HepG2 (cell line): ENCODE measurements at regions not wholly inside any gene's neighbourhood (a gene's known extent, or its start where the extent isn't known, plus 50 kb on each side); places are given as distances from the start of the nearest gene placed in this dataset.

Experiments
- ATAC-seq: fragments of 200-7000 bp; cut with Tn5 transposase; 3 replicates; pipeline ENCODE4 v1.9.1; 2020; ENCODE audit warnings: mild to moderate bottlenecking, moderate library complexity
- BruUV-seq: library from RNA; stranded (reverse); fragments of 400-500 nt; replicated peaks from 2 replicates; lab custom pipeline; 2021; lab: Mats Ljungman, UMichigan
- CTCF ChIA-PET: fragments of 300-600 bp; formaldehyde crosslinking; extraction: SDS; loops from one replicate; lab custom pipeline; 2021; ENCODE audit warnings: low total read pairs, inconsistent platforms, low intra/inter-chr PET ratio; lab: Yijun Ruan, JAX
- POLR2A ChIA-PET: fragments of 350-600 bp; sonication (Branson Sonifier 250); formaldehyde crosslinking; loops from one replicate; lab custom pipeline; 2020; ENCODE audit warnings: antibody characterized with exemption, inconsistent platforms; lab: Yijun Ruan, JAX
- DNase-seq: peaks from one replicate; pipeline ENCODE4 v3.0.0-alpha.2; 2015; ENCODE audit warnings: low spot score
- FAIRE-seq: peaks from 3 replicates; lab custom pipeline; 2011; peaks lifted over from hg19 to GRCh38; lab: Jason Lieb, UNC
- H2AFZ ChIP-seq: one replicate; pipeline ENCODE4 v1.6.1; 2011; ENCODE audit warnings: low read length, inconsistent platforms
- H3K27ac ChIP-seq: fragments of 300-600 bp; 3 replicates; pipeline ENCODE4 v1.8.0; 2011; ENCODE audit warnings: mixed run types, mild to moderate bottlenecking, mixed read lengths, low read length, inconsistent platforms; ENCODE audit not compliant: insufficient read depth; ENCODE audit errors: extremely low read length
- H3K27me3 ChIP-seq, 2 experiments: fragments of 200-600 bp in 1 of 2; 2 replicates in 1 of 2; 3 replicates in 1 of 2; pipeline versions ENCODE4 v1.6.0 to v1.8.0; 2011; ENCODE audit warnings: low read length in 2 of 2, mild to moderate bottlenecking in 2 of 2, moderate library complexity in 2 of 2, inconsistent platforms in 1 of 2; ENCODE audit not compliant: insufficient read depth in 2 of 2, control insufficient read depth in 1 of 2
- H3K36me3 ChIP-seq, 2 experiments: fragments of 200-600 bp in 1 of 2; replicated peaks in 1 of 2; 2 replicates in 1 of 2; 3 replicates in 1 of 2; pipeline versions ENCODE4 v1.5.1 to v1.8.0; 2011; ENCODE audit warnings: low read length in 2 of 2, inconsistent platforms in 1 of 2; ENCODE audit not compliant: insufficient read depth in 2 of 2, control insufficient read depth in 1 of 2
- H3K4me1 ChIP-seq: 2 replicates; pipeline ENCODE4 v1.5.1; 2012; ENCODE audit warnings: low read length, inconsistent platforms; ENCODE audit not compliant: insufficient read depth
- H3K4me2 ChIP-seq: 2 replicates; pipeline ENCODE4 v1.6.0; 2011; ENCODE audit warnings: low read depth, low read length, inconsistent platforms
- H3K4me3 ChIP-seq, 3 experiments: fragments of 200-600 bp in 1 of 3; sonication (generic), shearing (Covaris generic) in 1 of 3; replicated peaks in 1 of 3; 2 replicates each; pipeline ENCODE4 v1.5.1; 2011 to 2016; ENCODE audit warnings: low read length in 3 of 3, inconsistent platforms in 2 of 3, low read depth in 2 of 3, mild to moderate bottlenecking in 2 of 3, control low read depth in 1 of 3, mixed read lengths in 1 of 3; ENCODE audit not compliant: insufficient read depth in 1 of 3
- H3K79me2 ChIP-seq: one replicate; pipeline ENCODE4 v1.6.1; 2011; ENCODE audit warnings: low read length, inconsistent platforms; ENCODE audit not compliant: insufficient read depth
- H3K9ac ChIP-seq: 2 replicates; pipeline ENCODE4 v1.6.0; 2011; ENCODE audit warnings: mild to moderate bottlenecking, low read depth, low read length, inconsistent platforms; ENCODE audit not compliant: insufficient read depth
- H3K9me3 ChIP-seq: 2 replicates; pipeline ENCODE4 v1.5.1; 2012; ENCODE audit warnings: mild to moderate bottlenecking, low read length
- H4K20me1 ChIP-seq: 2 replicates; pipeline ENCODE4 v1.6.0; 2011; ENCODE audit warnings: inconsistent platforms, mild to moderate bottlenecking, low read length, moderate library complexity; ENCODE audit not compliant: insufficient read depth
- CBFB ChIP-seq: sonication (generic); formaldehyde crosslinking; IDR thresholded peaks from 2 replicates; pipeline ENCODE4 v1.4.0; 2020; ENCODE audit warnings: missing genetic modification reagents
- PHF8 ChIP-seq: sonication (generic); formaldehyde crosslinking; IDR thresholded peaks from 2 replicates; pipeline ENCODE4 v1.5.0; 2020; ENCODE audit warnings: missing genetic modification reagents
- SNAPC4 ChIP-seq: sonication (generic); formaldehyde crosslinking; IDR thresholded peaks from 2 replicates; pipeline ENCODE4 v1.4.0; 2020; ENCODE audit warnings: mild to moderate bottlenecking, missing genetic modification reagents
- TIGD3 ChIP-seq: sonication (generic); formaldehyde crosslinking; IDR thresholded peaks from 2 replicates; pipeline ENCODE4 v1.5.1; 2020; ENCODE audit warnings: mild to moderate bottlenecking, missing genetic modification reagents, borderline replicate concordance
- ZBTB3 ChIP-seq: sonication (generic); formaldehyde crosslinking; IDR thresholded peaks from 2 replicates; pipeline ENCODE4 v1.4.0; 2020; ENCODE audit warnings: low read depth, mild to moderate bottlenecking, moderate library complexity, missing genetic modification reagents, borderline replicate concordance
- ZBTB4 ChIP-seq: sonication (generic); formaldehyde crosslinking; IDR thresholded peaks from 2 replicates; pipeline ENCODE4 v1.4.0; 2020; ENCODE audit warnings: missing genetic modification reagents, mild to moderate bottlenecking, borderline replicate concordance
- ZBTB8A ChIP-seq: sonication (generic); formaldehyde crosslinking; IDR thresholded peaks from 2 replicates; pipeline ENCODE4 v1.4.0; 2020; ENCODE audit warnings: mild to moderate bottlenecking, low read depth, missing genetic modification reagents, borderline replicate concordance
- ZNF773 ChIP-seq: sonication (generic); formaldehyde crosslinking; IDR thresholded peaks from 2 replicates; pipeline ENCODE4 v1.4.0; 2020; ENCODE audit warnings: missing genetic modification reagents, borderline replicate concordance
- ZNF792 ChIP-seq: IDR thresholded peaks from 2 replicates; pipeline ENCODE4 v1.6.1; 2016
- WGBS: methylation state at CpG from one replicate; pipeline ENCODE4 v1.1.6; 2017; ENCODE audit warnings: low lambda C conversion rate; 5-methylcytosine and 5-hydroxymethylcytosine counted together
- in situ Hi-C: cut with HindIII; loops from 2 replicates; pipeline ENCODE4 v1.10.0; 2017; ENCODE audit warnings: low pct_unique_long_range_greater_than_20kb; ENCODE audit not compliant: extremely low pct_ligation_motif_present
- intact Hi-C: fragments of 100-400 bp; cut with micrococcal nuclease; formaldehyde crosslinking; loops from one replicate; pipeline ENCODE4 v1.10.0; 2022; ENCODE audit not compliant: unreplicated experiment

GRCh38 chr3:29214009-29214658 lies 66.7 kb upstream of the RBMS3 start:
- intact Hi-C loops, result no loop called here
- Histone ChIP-seq H3K4me1 (no peaks in the 10 kb centered on the region), H3K9me3 (no peaks in the 10 kb centered on the region), H3K27ac (no peak overlapping the region), H3K36me3 (no peaks in the 10 kb centered on the region), H3K4me3 (no peak overlapping the region), H2AFZ (no peak overlapping the region), H3K9ac (no peak overlapping the region), H3K79me2 (no peaks in the 10 kb centered on the region), H4K20me1 (no peaks in the 10 kb centered on the region), H3K27me3 (no peaks in the 10 kb centered on the region), H3K4me2 (no peak overlapping the region)
- no peak for DNase-seq
- 40% methylated on average over 4 of the region's 4 CpGs for WGBS
- BruUV-seq, result no TSS peak
- FAIRE-seq, result no peak
- POLR2A ChIA-PET, result no interaction called here
- CTCF ChIA-PET, result no interaction called here
- in situ Hi-C loops, result no loop called here
- ATAC-seq, result no peak
- TF ChIP-seq ZBTB4 (CRISPR knock-in tag) (no peak), SNAPC4 (CRISPR knock-in tag) (no peak), ZBTB3 (CRISPR knock-in tag) (no peak), PHF8 (CRISPR knock-in tag) (no peak), CBFB (CRISPR knock-in tag) (no peak), ZNF773 (CRISPR knock-in tag) (no peak), ZBTB8A (no peak), ZNF792 (no peak), TIGD3 (no peak)
